GM12873 (cell line): ENCODE measurements at regions not wholly inside any gene's neighbourhood (a gene's known extent, or its start where the extent isn't known, plus 50 kb on each side); places are given as distances from the start of the nearest gene placed in this dataset.

Experiments
- TF ChIP-seq, protein P1 (sequence below): IDR thresholded peaks from 2 replicates; pipeline ENCODE4 v1.5.1; 2012; ENCODE audit warnings: low read depth, mild to moderate bottlenecking, moderate library complexity, low read length, control low read depth; ENCODE audit not compliant: insufficient read depth; ENCODE audit errors: missing control alignments

DNA sequence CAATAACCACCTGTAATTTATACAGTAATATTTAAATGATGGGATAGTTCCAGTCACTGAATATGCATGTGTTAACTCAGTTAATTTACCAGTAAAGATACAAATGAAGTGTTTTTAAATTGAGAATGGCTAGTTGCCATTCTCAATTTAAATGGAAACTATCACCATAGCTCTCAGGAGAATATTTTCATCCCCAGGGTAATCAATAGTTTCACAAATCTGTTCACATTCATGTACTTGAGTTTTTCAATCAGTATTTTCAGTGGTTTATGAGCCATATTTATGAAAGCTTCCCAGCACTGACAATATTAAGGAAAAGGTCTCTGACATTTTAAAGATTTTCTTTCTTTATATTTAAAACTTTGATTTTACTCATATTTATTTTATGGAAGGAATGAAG, 439.3 kb downstream of the MAT2B start:
- TF ChIP-seq, protein P1, sequence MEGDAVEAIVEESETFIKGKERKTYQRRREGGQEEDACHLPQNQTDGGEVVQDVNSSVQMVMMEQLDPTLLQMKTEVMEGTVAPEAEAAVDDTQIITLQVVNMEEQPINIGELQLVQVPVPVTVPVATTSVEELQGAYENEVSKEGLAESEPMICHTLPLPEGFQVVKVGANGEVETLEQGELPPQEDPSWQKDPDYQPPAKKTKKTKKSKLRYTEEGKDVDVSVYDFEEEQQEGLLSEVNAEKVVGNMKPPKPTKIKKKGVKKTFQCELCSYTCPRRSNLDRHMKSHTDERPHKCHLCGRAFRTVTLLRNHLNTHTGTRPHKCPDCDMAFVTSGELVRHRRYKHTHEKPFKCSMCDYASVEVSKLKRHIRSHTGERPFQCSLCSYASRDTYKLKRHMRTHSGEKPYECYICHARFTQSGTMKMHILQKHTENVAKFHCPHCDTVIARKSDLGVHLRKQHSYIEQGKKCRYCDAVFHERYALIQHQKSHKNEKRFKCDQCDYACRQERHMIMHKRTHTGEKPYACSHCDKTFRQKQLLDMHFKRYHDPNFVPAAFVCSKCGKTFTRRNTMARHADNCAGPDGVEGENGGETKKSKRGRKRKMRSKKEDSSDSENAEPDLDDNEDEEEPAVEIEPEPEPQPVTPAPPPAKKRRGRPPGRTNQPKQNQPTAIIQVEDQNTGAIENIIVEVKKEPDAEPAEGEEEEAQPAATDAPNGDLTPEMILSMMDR: no peak

DNA sequence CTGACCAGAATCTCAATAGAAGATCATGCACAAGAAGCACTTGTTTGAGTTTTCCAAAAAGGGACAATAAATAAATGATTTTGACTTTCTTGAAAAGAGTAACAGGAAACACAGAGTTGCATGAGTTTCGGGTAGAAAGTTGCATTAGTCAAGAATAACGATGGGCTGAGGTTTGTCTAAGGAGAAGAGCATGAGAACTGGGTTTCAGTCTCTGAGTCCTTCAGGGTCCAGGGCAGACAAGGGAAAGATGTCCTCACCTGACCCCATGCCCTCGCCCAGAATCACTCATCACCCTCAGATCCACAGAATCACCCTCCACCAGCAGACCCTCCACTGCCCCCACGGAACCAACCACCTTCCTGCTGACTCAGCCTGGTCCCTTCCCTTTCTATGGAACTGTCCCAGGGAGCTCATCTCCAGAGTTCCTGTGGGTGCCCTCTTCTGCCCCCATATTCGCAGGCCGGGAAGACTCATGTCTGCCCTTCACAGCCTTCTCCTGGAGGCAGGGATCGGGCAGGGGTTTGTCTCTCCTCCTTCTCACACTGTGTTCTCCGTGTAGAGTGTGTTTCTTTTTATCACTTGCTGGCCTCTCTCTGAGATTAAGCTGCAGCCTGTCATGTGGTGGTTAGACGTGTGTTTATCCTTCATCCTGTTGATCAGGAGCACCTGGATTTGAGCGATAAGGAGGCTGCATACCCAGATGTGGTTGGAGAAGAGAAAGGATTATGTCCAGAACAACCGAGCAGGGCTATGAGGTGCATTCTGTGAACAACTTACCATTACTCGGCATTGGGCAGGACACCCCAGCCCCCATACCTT, 442.6 kb downstream of the MAT2B start:
- TF ChIP-seq, protein P1: no peak

DNA sequence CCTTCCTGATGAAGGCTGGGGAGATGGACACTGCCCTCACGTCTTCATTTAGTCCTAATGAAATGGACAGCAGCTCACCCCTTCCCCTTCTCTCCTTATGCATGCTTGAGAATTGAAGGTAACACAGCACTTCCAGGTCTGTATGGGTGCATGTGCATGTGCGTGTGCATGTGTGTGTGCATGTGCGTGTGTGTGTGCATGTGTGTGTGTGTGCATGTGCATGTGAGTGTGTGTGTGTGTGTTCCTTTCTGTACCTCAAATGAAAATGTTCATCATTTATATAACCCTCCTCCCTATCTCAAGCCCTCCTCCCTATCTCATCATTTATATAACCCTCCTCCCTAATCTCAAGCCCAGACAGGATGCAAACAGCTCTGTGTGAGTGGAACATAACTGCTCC, 444.8 kb downstream of the MAT2B start:
- TF ChIP-seq, protein P1: no peak

DNA sequence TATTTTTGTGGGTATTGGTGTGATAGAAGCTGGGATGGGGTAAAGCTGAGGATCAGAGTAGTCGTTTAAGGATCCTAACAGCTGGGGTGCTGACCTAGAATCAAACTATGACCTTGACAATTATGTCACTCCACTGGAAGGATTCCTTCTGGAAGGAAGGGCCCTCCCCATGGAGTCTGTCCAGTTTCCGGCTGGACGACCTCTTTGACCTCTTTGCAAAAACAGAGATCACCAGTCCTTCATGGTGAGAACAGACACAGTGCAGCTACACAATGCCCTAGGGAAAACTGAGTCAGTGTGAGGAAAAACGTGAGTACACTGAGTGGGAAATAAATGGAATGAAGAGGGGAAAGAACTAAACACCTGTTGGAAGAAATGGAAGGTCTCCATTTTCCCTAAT, 445.6 kb downstream of the MAT2B start:
- TF ChIP-seq, protein P1: no peak

DNA sequence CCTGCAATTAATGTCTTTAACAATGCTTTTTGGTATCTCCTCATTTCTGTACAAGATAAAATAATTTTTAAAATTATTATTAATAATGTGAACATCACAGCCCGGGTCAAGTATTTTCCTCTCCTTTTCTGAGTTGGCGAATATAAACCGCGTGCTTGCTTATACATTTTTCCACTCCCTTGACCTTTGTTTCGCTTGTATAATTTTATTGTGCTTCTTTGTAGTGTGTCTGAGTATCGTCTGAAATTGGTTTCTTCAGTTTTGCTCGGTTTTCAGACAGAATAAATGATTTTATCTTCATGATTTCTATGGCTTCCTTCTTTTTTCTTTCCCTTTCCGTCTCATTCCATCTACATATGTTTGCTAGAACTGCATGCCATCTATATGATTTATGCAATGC, 448.5 kb downstream of the MAT2B start:
- TF ChIP-seq, protein P1: no peak

DNA sequence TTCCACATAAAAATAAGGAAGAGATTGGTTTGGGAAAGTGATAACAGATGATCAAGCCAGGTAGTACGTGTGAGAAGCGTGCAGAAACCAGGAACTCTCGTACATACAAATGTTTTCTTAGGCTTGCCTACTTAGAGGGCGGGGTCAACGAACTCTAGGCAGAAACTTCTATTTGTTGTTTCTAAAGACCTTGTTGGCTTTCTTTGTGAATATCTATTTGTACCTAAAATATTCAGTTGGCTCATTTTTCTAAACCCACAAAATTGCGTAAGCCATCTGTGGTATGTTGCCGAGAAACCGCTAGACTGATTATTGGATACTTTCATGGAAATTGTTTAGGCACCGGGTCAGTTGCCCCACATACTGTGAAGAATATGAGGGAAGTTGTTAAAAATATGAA, 458.5 kb downstream of the MAT2B start:
- TF ChIP-seq, protein P1: no peak

DNA sequence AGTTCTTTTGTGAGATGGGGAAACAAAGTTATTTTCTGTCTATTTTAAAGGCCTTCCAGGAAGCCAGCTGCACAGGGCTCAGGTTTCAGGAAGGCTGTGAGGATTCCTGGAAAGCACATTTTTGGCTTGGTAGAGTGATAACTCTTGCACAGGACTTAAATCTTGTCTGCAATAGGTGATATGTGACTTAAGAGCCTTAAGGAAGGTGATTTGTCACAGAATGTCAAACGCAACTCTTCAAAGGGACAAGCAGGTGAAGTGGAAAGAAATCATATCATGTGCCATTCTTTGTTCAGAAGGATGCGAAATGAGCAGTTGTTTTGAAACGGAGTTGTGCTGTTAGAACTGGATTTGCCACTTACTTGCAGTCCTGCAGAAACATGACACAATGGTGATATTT, 459.3 kb downstream of the MAT2B start:
- TF ChIP-seq, protein P1: no peak
